ENCODE measurements at regions not wholly inside any gene's neighbourhood (a gene's known extent, or its start where the extent isn't known, plus 50 kb on each side); places are given as distances from the start of the nearest gene placed in this dataset.

DNA sequence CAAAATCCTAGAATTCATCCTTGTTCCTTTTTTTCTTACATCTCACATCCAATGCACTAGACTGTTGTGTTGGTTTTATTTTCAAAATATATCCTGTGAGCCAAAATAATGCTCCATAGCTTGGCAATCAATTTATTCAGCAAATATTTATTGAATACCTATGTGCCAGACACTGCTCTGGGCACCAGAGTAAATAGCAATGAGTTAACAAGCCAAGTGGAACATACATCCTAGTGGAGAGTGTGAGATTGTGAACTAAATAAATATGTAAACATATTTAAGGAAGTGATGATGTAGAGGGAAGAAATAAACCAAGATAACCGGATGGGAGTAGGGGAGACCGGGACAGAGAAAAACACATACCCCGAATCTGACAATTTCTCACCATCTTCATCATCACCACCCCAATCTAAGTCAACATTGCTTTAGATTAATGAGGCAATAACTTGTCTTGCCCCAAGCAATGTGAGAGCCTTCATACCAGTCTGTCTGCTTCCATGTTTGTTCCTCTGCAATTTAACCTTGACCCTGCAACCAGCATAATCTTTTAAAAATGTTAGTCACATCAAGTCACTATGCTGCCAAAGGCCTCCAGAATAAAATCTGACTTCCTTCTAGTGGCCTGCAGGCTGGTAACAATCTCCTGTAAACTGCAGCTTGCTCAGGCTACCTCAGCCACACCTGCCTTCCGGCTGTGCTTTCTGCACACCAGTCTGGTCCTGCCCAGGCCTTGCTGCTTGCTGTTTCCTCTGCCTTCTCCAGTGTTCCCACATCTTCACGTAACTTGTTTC lies 199.2 kb downstream of the DLEU7 start:
- TF ChIP-seq, protein P1, sequence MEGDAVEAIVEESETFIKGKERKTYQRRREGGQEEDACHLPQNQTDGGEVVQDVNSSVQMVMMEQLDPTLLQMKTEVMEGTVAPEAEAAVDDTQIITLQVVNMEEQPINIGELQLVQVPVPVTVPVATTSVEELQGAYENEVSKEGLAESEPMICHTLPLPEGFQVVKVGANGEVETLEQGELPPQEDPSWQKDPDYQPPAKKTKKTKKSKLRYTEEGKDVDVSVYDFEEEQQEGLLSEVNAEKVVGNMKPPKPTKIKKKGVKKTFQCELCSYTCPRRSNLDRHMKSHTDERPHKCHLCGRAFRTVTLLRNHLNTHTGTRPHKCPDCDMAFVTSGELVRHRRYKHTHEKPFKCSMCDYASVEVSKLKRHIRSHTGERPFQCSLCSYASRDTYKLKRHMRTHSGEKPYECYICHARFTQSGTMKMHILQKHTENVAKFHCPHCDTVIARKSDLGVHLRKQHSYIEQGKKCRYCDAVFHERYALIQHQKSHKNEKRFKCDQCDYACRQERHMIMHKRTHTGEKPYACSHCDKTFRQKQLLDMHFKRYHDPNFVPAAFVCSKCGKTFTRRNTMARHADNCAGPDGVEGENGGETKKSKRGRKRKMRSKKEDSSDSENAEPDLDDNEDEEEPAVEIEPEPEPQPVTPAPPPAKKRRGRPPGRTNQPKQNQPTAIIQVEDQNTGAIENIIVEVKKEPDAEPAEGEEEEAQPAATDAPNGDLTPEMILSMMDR (IDR thresholded peaks at IDR 0.05; ENCODE audit: insufficient read depth, low read length, poor library complexity, severe bottlenecking) = no peak
- TF ChIP-seq EZH2phosphoT487 (conservative IDR thresholded peaks at IDR 0.05; ENCODE audit: low read length) = no peak

Data from SU-DHL-6 (cell line).